A673 (cell line): ENCODE measurements at regions not wholly inside any gene's neighbourhood (a gene's known extent, or its start where the extent isn't known, plus 50 kb on each side); places are given as distances from the start of the nearest gene placed in this dataset.

Source experiments
- BruUV-seq: library from RNA; stranded (reverse); fragments of 400-500 nt; replicated peaks from 2 replicates; lab custom pipeline; 2021; lab: Mats Ljungman, UMichigan
- CTCF ChIA-PET: fragments of 300-600 bp; sonication (Branson Sonifier 250); formaldehyde crosslinking; loops from one replicate; lab custom pipeline; 2022; ENCODE audit warnings: antibody characterized with exemption; lab: Charles Lee
- POLR2A ChIA-PET: fragments of 300-600 bp; sonication (Branson Sonifier 250); formaldehyde crosslinking; loops from one replicate; lab custom pipeline; 2022; ENCODE audit warnings: antibody characterized with exemption; ENCODE audit not compliant: low non-redundant PET; lab: Charles Lee
- DNase-seq: peaks from one replicate; pipeline ENCODE4 v3.0.0-alpha.2; 2015; ENCODE audit warnings: low spot score
- H3K27ac ChIP-seq: fragments of 200-600 bp; sonication (generic); 2 replicates; pipeline ENCODE4 v1.5.1; 2016; ENCODE audit warnings: mixed run types, low read depth, mild to moderate bottlenecking, mixed read lengths, antibody characterized with exemption, low read length; ENCODE audit not compliant: poor library complexity, severe bottlenecking
- H3K27me3 ChIP-seq: fragments of 200-600 bp; sonication (generic); replicated peaks from 2 replicates; pipeline ENCODE4 v1.6.1; 2017; ENCODE audit warnings: mixed run types, low read depth, mild to moderate bottlenecking, mixed read lengths, antibody characterized with exemption, low read length; ENCODE audit not compliant: insufficient read depth, poor library complexity
- H3K36me3 ChIP-seq: fragments of 200-600 bp; sonication (generic); 2 replicates; pipeline ENCODE4 v1.6.1; 2016; ENCODE audit warnings: mixed run types, mild to moderate bottlenecking, mixed read lengths, antibody characterized with exemption, low read length; ENCODE audit not compliant: insufficient read depth, poor library complexity, severe bottlenecking
- H3K4me1 ChIP-seq: fragments of 200-600 bp; sonication (generic); 2 replicates; pipeline ENCODE4 v1.6.1; 2017; ENCODE audit warnings: mixed run types, mild to moderate bottlenecking, mixed read lengths, antibody characterized with exemption, low read length; ENCODE audit not compliant: insufficient read depth, poor library complexity, severe bottlenecking
- H3K4me3 ChIP-seq: fragments of 200-600 bp; sonication (generic); 2 replicates; pipeline ENCODE4 v1.5.1; 2016; ENCODE audit warnings: low read depth, mixed run types, mild to moderate bottlenecking, mixed read lengths, low read length; ENCODE audit not compliant: poor library complexity, severe bottlenecking
- H3K9me3 ChIP-seq: fragments of 200-600 bp; sonication (generic); 2 replicates; pipeline ENCODE4 v1.6.1; 2016; ENCODE audit warnings: mixed run types, low read depth, mild to moderate bottlenecking, mixed read lengths, antibody characterized with exemption, low read length; ENCODE audit not compliant: poor library complexity, severe bottlenecking
- CTCF ChIP-seq: fragments of 300-800, 200-600 bp; sonication (generic); conservative IDR thresholded peaks from 2 replicates; pipeline ENCODE4 v1.5.1; 2017; ENCODE audit warnings: low read depth, mild to moderate bottlenecking, antibody characterized with exemption, low read length, moderate library complexity, mixed read lengths
- EZH2 ChIP-seq: fragments of 200-600 bp; sonication (generic); IDR thresholded peaks from 2 replicates; pipeline ENCODE4 v1.6.1; 2017; ENCODE audit warnings: borderline replicate concordance, low read depth, mild to moderate bottlenecking, mixed read lengths, antibody characterized with exemption, low read length; ENCODE audit not compliant: poor library complexity, severe bottlenecking
- intact Hi-C: fragments of 100-400 bp; cut with micrococcal nuclease; formaldehyde crosslinking; loops from one replicate; pipeline ENCODE4 v1.10.0; 2022; ENCODE audit not compliant: unreplicated experiment

- no peak overlapping the region for H3K4me3 ChIP-seq
- POLR2A ChIA-PET: no interaction called here
- no peaks in the 10 kb centered on the region for H3K27me3 ChIP-seq
- peaks cover 7% of the 10 kb centered on the region for H3K9me3 ChIP-seq
- no TSS peak for BruUV-seq
- no peaks in the 10 kb centered on the region for H3K36me3 ChIP-seq
- CTCF ChIA-PET: no interaction called here
- TF ChIP-seq EZH2: no peak
- TF ChIP-seq CTCF: no peak
- no peak for DNase-seq
- intact Hi-C loops: no loop called here
- H3K4me1 ChIP-seq: no peaks in the 10 kb centered on the region
- H3K27ac ChIP-seq: no peak overlapping the region
Observed at GRCh38 chr2:183807870-183808269, 683.6 kb downstream of the NUP35 start.

DNA sequence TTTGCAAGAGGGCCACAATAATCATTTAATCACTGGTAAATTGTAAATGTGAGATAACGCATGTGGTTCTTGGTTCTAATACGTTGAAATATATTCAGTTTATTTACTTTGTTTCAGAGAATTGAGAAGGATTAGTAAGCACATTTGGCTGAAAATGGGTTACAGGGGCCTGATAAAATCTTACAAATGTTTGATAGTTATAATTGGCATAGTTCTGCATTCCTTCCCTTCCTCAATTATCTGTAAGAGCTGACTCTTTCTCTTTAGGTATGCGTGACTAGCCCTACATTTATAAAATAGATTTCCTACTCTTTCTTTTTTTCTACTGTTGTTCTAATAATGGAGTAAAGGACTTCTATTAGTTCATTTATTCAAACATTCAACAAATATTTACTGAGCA, 685.2 kb downstream of the NUP35 start:
- Histone ChIP-seq H3K27me3 (no peaks in the 10 kb centered on the region), H3K36me3 (no peaks in the 10 kb centered on the region), H3K4me1 (no peaks in the 10 kb centered on the region), H3K4me3 (no peak overlapping the region), H3K27ac (no peak overlapping the region), H3K9me3 (no peaks in the 10 kb centered on the region)
- DNase-seq: no peak
- BruUV-seq: no TSS peak
- ChIA-PET CTCF (no interaction called here), POLR2A (no interaction called here)
- intact Hi-C loops: no loop called here
- TF ChIP-seq CTCF (no peak), EZH2 (no peak)

GRCh38 chr2:183811281-183811680, 687.0 kb downstream of the NUP35 start:
- ChIA-PET POLR2A (no interaction called here), CTCF (no interaction called here)
- TF ChIP-seq EZH2 (no peak), CTCF (no peak)
- no peak overlapping the region for H3K27ac ChIP-seq
- intact Hi-C loops: no loop called here
- H3K27me3 ChIP-seq: no peaks in the 10 kb centered on the region
- no peaks in the 10 kb centered on the region for H3K9me3 ChIP-seq
- H3K4me1 ChIP-seq: no peaks in the 10 kb centered on the region
- BruUV-seq: no TSS peak
- no peak for DNase-seq
- no peak overlapping the region for H3K4me3 ChIP-seq
- no peaks in the 10 kb centered on the region for H3K36me3 ChIP-seq
